ENCODE measurements at regions not wholly inside any gene's neighbourhood (a gene's known extent, or its start where the extent isn't known, plus 50 kb on each side); places are given as distances from the start of the nearest gene placed in this dataset.

DNA sequence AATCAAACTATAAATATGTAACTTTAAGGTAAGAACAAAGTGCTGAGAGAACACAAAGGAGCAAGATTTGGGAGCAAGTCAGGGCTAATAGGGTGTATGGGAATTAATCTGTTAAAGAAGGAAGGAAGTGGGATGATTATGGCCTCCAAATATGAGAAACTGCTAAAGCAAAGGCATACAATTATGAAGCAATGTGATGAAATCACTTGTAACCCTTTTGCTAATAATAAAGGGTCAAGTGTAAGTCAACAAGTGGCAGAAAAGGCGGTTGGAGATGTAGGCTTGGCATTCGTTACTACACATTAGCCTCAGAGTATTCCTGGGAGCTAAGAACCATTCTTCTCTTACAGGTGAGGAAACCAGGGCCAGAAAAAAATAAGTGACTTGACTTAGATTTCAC is 1002.3 kb upstream of the TENM4 start:
- TF ChIP-seq, protein P1, sequence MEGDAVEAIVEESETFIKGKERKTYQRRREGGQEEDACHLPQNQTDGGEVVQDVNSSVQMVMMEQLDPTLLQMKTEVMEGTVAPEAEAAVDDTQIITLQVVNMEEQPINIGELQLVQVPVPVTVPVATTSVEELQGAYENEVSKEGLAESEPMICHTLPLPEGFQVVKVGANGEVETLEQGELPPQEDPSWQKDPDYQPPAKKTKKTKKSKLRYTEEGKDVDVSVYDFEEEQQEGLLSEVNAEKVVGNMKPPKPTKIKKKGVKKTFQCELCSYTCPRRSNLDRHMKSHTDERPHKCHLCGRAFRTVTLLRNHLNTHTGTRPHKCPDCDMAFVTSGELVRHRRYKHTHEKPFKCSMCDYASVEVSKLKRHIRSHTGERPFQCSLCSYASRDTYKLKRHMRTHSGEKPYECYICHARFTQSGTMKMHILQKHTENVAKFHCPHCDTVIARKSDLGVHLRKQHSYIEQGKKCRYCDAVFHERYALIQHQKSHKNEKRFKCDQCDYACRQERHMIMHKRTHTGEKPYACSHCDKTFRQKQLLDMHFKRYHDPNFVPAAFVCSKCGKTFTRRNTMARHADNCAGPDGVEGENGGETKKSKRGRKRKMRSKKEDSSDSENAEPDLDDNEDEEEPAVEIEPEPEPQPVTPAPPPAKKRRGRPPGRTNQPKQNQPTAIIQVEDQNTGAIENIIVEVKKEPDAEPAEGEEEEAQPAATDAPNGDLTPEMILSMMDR (IDR thresholded peaks at IDR 0.05) = no peak
- TF ChIP-seq POLR2A (IDR thresholded peaks at IDR 0.05) = no peak
